HG03460 (cell line): ENCODE measurements at regions not wholly inside any gene's neighbourhood (a gene's known extent, or its start where the extent isn't known, plus 50 kb on each side); places are given as distances from the start of the nearest gene placed in this dataset.
"Not testable (repeated sequence)": the region's sequence is repeated elsewhere in the genome, so short reads cannot be mapped to it uniquely, and the experiment has no call there.

Experiments used
- ATAC-seq: cut with Tn5 transposase; IDR thresholded peaks from one replicate; pipeline ENCODE4 v1.9.1; 2021; ENCODE audit not compliant: unreplicated experiment

GRCh38 chr16:66121466-66121865 lies 245.0 kb upstream of the CDH5 start:
- ATAC-seq: no peak

- ATAC-seq: no peak
Measured at GRCh38 chr16:66120656-66121055, 245.8 kb upstream of the CDH5 start.

GRCh38 chr16:66116163-66117002 lies 250.1 kb upstream of the CDH5 start:
- no peak for ATAC-seq

GRCh38 chr16:66115373-66115772 lies 251.1 kb upstream of the CDH5 start:
- ATAC-seq: no peak

- no peak for ATAC-seq
Measured at GRCh38 chr16:66113223-66113622, 253.3 kb upstream of the CDH5 start.

GRCh38 chr16:66109677-66110076 lies 256.8 kb upstream of the CDH5 start:
- ATAC-seq: no peak

GRCh38 chr16:66107661-66108060 lies 258.8 kb upstream of the CDH5 start:
- no peak for ATAC-seq

- no peak for ATAC-seq
Measured at GRCh38 chr16:66103211-66103610, 263.3 kb upstream of the CDH5 start.

- no peak for ATAC-seq
Measured at GRCh38 chr16:66099306-66099705, 267.2 kb upstream of the CDH5 start.

- ATAC-seq: no peak
Measured at GRCh38 chr16:66097751-66098150, 268.7 kb upstream of the CDH5 start.

- ATAC-seq: no peak
Measured at GRCh38 chr16:66095676-66096075, 270.8 kb upstream of the CDH5 start.

GRCh38 chr16:66093191-66093590 lies 273.3 kb upstream of the CDH5 start:
- no peak for ATAC-seq

- no peak for ATAC-seq
Measured at GRCh38 chr16:66091471-66091891, 275.0 kb upstream of the CDH5 start.

GRCh38 chr16:66088681-66089080 lies 277.8 kb upstream of the CDH5 start:
- no peak for ATAC-seq

- no peak for ATAC-seq
Measured at GRCh38 chr16:66087308-66087707, 279.2 kb upstream of the CDH5 start.

- no peak for ATAC-seq
Measured at GRCh38 chr16:66085651-66086050, 280.8 kb upstream of the CDH5 start.

GRCh38 chr16:66084731-66085130 lies 281.8 kb upstream of the CDH5 start:
- ATAC-seq: not testable (repeated sequence)

GRCh38 chr16:66084306-66084705 lies 282.2 kb upstream of the CDH5 start:
- ATAC-seq: no peak

GRCh38 chr16:66083171-66083570 lies 283.3 kb upstream of the CDH5 start:
- no peak for ATAC-seq

- no peak for ATAC-seq
Measured at GRCh38 chr16:66082424-66082823, 284.1 kb upstream of the CDH5 start.

- no peak for ATAC-seq
Measured at GRCh38 chr16:66081775-66082366, 284.6 kb upstream of the CDH5 start.

GRCh38 chr16:66079671-66080334 lies 286.7 kb upstream of the CDH5 start:
- no peak for ATAC-seq
